ENCODE measurements at regions not wholly inside any gene's neighbourhood (a gene's known extent, or its start where the extent isn't known, plus 50 kb on each side); places are given as distances from the start of the nearest gene placed in this dataset.

DNA sequence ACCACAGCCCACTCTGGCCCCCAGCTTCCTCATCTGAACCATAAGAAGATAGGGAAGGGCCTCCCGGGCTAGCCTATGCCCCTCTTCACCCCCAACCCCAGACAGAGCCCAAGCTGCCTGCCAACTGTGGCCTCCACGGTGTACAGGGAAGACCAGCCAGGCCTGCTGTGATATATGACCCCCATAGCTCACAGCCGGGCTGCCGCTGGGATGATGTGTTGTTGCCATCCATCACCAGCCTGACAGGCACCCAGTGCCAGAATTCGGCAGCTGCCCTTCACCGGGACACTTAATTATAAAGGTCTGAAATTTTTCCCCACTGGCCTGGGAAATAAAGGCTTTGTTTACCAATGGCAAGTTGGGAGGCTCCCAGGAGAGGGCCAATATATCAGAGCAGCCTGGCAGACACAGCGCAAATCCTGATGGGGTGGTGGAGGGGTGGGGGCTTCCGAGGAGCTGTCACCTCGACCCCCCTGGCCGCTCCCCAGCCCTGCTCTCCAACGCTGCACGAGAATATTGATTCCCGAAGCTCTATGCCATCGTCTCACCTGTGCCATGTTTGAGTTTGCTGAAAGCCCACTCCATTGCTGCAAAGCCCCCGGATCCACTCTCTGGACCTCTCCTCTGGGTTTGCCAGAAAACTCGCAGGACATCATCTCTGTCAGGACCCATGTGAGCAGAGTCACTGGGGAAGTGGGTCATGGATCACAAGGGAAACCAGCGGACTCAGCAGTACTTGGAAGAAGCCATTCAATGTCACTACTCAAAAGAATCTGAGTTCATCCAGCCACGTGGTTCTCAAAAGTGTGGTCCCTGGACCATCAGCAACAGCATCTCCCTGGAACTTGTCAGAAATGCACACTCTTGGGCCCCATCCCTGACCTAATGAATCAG lies 296.9 kb downstream of the MN1 start:
- TF ChIP-seq, protein P1, sequence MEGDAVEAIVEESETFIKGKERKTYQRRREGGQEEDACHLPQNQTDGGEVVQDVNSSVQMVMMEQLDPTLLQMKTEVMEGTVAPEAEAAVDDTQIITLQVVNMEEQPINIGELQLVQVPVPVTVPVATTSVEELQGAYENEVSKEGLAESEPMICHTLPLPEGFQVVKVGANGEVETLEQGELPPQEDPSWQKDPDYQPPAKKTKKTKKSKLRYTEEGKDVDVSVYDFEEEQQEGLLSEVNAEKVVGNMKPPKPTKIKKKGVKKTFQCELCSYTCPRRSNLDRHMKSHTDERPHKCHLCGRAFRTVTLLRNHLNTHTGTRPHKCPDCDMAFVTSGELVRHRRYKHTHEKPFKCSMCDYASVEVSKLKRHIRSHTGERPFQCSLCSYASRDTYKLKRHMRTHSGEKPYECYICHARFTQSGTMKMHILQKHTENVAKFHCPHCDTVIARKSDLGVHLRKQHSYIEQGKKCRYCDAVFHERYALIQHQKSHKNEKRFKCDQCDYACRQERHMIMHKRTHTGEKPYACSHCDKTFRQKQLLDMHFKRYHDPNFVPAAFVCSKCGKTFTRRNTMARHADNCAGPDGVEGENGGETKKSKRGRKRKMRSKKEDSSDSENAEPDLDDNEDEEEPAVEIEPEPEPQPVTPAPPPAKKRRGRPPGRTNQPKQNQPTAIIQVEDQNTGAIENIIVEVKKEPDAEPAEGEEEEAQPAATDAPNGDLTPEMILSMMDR (IDR thresholded peaks at IDR 0.05 in 4 of 5, conservative IDR thresholded peaks at IDR 0.05 in 1 of 5) = no peak
- no peak for TF ChIP-seq POLR2A (IDR thresholded peaks at IDR 0.05)

Measured in gastrocnemius medialis (tissue), 4 donors.